MM.1S (cell line): ENCODE measurements at regions not wholly inside any gene's neighbourhood (a gene's known extent, or its start where the extent isn't known, plus 50 kb on each side); places are given as distances from the start of the nearest gene placed in this dataset.

Source experiments
- CTCF ChIP-seq: fragments of 300-600 bp; sonication (generic); IDR thresholded peaks from 2 replicates; pipeline ENCODE4 v1.5.1; 2016; ENCODE audit warnings: antibody characterized with exemption, low read length, mixed read lengths
- EZH2 ChIP-seq: fragments of 300-600 bp; sonication (generic); optimal IDR thresholded peaks from 2 replicates; pipeline ENCODE3; 2017; ENCODE audit warnings: low read depth, mild to moderate bottlenecking, antibody characterized with exemption, low read length, mixed read lengths
- EZH2phosphoT487 ChIP-seq: fragments of 300-600 bp; sonication (generic); IDR thresholded peaks from 2 replicates; pipeline ENCODE4 v1.6.1; 2018; ENCODE audit warnings: antibody characterized with exemption, low read length

GRCh38 chr19:13622766-13623715 lies 116.8 kb upstream of the CACNA1A start:
- TF ChIP-seq EZH2 (no peak), CTCF (no peak), EZH2phosphoT487 (no peak)
